HG02610 (cell line): ENCODE measurements at regions not wholly inside any gene's neighbourhood (a gene's known extent, or its start where the extent isn't known, plus 50 kb on each side); places are given as distances from the start of the nearest gene placed in this dataset.

Experiments used
- ATAC-seq: cut with Tn5 transposase; IDR thresholded peaks from one replicate; pipeline ENCODE4 v1.9.1; 2021; ENCODE audit warnings: mild to moderate bottlenecking, moderate library complexity; ENCODE audit not compliant: unreplicated experiment

DNA sequence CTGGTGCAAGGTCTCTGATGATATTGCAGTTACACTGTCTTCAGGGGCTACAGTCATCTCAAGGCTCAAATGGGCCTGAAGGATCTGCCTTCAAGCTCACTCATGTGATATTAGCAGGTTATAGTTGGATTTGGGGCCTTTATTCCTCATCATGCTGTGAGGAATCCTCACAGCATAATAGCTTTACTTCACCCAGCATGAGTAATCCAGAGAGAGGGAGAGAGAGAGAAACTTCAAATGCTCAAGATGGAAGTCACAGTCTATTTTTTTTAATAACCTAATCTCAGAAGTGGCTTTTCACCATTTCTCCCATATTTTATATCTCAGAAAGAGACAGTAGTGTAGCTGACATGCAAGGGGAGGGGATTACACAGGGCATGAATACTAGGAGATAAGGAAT is 658.7 kb downstream of the EPHA4 start:
- no peak for ATAC-seq

DNA sequence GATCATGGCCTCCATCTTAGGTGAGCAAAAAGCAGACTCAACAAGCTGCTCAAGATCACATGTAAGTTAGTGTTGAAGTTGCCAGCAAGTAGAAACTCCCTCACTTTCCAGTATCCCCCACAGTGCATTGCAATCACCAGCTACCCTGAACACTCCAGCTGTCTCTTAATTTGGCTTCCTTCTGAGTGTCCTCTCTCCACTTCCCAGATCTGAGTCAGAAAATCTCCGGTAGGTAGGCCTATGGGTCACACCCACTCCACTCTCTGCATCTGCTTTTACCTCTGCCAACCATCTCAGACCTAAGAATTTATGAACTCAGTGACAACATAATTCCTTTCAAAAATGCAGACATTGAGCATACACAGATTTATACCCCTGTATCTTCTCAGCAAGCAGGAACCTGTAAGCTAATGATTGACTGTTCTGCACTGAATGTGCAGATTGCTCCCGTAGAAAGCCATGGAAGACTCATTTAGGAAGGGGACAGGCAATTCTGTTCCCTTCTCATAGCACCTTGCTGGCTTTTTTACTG is 656.9 kb downstream of the EPHA4 start:
- no peak for ATAC-seq

DNA sequence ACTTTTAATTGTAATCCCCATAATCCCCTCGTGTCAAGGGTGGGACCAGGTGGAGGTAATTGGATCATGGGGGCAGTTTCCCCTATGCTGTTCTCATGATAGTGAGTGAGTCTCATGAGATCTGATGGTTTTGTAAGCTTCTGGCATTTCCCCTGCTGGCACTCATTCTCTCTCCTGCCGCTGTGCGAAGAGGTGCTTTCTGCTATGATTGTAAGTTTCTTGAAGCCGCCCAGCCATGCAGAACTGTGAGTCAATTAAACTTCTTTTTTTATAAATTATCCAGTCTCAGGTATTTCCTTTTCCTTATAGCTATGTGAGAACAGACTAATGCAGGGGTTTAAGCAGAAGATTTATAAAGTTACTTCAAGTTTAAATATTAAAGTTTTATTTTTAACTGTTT is 655.2 kb downstream of the EPHA4 start:
- ATAC-seq: no peak

DNA sequence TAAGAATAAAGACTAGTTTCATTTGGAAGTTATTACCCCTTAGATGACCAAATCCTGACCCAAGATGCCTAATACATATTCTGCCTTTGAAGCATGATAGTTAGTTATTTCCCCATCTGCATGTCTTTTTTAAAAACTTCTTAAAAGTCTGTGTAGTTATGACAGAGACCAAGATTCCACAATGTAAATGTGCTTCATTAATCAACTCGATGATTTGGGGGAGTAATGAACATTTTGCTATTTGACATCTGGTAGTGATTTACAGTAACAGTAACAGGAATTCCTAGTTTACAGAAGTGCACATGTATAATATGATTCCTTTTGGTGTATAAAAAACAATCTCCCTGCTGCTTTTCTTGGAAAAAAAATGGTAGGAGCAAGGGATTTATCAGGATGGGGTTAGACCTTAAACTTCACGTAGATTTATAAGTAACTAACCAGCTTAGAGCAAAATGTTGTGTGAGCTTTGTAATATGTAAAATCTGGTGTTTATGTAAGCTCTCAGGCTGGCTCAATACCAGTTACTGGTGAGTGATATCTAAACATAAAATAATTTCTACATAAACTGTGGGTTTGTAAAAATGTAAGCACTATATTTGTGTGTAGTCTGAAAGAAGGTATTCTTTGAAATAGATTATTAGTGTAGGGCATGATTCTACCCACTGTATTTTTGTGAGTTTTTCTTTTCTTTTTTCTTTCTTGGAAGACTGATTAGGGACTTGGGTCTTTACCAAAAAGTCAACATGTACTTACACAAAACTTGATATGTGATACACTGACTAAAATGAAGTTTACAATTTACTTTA is 641.6 kb downstream of the EPHA4 start:
- ATAC-seq: no peak

DNA sequence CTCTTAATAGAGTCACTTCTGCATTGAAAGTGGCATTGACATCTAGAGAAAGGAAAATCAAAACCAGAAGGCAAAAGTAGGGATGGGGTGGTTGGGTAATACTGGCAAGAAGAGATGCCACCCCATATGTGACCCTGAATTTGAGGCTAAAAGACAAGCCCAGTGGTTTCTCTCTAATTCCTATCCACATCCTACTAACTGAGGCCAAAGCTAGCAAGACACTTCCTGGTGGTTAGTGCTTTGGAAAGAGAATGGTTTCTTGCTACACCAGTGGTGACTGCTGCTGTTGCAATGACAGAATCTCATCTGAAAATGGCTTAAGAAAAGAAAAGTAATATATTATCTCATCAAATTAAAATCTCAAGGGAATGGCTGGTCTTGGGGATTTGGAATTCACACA is 640.6 kb downstream of the EPHA4 start:
- no peak for ATAC-seq

DNA sequence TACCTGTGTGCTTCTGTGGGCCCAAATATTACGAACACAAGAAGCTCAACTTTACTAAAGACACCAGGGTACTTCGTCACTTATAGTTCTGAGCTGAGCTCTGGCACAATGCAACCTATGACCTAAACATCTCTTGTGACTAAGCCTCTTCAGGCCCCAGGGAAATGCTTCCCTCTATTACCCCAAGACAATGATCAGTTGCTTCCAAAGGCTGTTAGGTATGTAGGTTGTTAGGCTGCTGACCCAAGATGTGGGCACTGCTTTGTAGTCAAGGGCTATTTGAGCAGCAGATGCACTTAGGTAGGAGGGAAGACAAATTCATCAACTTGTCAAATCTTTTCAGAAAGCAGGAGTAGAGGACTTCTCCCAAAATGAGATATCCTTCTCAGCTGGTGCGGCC is 640.1 kb downstream of the EPHA4 start:
- ATAC-seq: no peak

DNA sequence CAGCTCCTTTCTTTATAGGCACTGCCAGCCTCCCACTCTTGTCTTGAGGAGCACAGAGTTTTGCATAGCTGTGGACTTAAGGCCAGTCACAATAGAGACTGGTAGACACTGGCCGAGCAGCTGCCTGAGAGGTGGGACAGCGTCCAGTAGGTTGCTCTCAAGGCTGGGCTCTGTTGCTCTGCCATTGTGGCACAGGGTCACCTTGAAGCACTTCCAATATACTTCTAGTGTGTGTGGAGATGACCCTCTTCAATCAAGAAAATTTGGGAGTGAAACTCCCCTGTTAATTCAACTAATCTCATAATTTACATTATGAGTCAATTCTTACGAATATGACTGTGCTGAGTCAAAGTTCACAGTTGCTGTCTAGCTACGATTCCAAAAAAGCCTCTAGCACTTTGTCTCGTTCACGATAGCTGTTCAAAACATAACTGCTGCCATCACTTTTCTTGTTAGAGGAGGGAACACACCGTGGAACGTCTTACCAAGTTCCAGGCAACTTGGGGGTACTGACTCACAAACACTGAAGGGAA is 636.2 kb downstream of the EPHA4 start:
- peak; percentile 92 for ATAC-seq

DNA sequence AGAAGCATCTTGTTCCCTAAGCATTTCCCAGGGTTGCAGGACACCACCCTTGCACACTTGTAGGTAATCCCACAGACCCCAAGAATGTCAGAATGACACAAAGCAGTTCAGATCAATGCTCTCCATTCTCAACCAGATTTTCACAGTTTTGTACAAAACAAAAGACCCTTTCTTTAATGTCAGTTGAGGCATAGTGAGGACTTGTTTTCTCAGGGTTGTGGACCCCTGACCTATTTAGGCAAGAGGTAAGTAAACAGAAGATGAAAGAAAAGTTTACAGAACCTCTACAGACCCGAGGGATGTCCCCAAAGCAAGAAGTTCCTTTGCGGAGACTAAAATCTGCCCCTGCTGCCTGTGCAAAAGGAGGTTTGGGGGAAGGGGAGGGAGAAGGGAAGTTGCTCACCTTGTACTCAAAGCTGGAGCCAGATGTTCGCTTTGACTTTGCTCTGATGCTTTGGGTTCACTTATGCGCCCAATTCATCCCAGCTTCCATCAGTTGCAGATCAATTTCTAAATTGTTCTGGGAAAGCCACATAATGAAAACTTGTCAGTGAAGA is 635.4 kb downstream of the EPHA4 start:
- no peak for ATAC-seq

DNA sequence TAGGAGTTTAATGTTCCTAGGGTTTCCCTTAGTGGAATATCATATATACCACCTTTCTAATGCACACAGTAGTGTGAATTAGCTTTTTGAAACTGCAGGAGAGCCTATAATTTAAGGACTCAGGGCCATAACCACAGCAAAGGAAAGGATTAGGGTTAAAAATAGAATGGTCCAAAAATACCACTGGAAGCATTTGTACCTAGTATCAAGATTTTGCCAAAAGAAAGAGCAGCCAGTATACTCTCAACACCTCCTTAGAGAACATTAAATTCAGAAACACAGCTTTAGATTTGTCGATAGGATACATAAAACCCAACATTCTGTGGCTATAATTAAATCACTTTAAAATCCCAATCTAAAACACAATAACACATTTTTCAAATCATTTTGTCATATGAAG is 634.9 kb downstream of the EPHA4 start:
- ATAC-seq: no peak

DNA sequence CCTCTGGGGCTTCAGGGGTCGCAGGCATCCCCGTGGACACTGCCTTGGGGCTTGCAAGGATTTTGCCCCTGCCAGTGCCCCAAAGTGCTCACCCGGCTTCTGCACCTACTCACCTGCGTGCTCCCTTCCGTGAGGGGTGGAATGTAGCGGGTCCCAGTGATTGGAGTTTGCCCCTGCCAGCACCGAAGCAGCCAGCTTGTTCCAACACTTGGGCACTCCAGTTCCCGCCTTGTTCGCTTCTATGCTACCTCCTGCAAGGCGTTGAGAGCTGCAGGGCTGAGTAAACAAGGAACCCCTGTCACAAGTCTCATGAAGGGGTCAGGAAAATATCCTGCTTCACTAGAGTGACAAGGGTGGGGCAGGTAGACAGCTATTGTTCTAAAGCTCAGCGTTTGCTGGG is 631.5 kb downstream of the EPHA4 start:
- ATAC-seq: no peak

DNA sequence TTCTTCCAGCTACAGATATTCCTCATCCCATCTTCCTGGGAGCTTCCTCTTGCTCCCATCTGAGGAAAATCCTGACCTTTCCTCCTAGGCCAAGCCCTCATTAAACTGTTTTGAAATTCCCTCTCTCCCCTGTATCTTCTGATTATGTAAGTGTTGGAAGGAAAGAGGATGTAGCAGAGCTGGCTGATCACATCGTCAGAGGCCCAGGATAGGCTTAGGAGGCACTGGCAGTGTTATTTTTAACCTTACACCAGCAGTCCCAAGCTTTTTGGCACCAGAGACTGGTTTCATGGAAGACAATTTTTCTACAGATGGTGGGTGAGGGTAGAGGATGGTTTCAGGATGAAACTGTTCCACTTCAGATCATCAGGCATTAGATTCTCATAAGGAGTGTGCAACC is 630.4 kb downstream of the EPHA4 start:
- no peak for ATAC-seq

DNA sequence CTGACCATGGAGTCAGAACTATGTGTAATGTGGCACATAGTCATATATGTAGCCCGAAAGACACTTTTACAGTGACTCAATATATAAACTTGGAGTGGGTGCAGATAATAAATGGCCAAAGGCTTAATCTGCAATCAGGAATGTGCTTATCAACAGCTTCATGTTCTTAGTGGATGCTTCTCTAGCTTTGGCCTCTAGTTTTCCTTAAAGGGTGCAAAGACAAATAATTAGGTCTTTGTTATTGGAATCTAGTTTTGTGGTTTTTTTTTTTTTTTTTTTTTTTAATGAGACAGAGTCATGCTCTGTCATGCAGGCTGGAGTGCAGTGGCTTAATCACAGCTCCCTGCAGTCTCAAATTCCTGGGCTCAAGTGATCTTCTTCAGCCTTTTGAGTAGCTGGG is 625.6 kb downstream of the EPHA4 start:
- no peak for ATAC-seq

DNA sequence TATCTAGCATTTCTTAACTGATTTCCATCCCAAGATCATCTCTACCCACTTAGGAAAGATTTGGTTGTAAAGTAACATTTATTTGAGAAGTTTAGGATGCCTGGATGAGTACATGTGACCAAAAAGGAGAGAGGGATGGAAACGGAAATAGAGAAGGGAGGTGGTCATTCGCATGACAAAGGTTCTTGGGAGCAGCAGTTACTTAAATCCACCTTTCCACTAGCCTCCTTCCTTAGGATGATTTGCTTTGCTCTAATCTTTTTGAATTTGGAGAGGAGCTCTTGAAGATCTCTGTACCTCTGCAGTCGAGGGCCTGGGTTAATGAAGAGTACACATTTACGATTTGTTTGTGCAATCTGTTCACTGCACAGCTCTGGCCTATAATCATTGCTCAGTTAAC is 623.5 kb downstream of the EPHA4 start:
- no peak for ATAC-seq

DNA sequence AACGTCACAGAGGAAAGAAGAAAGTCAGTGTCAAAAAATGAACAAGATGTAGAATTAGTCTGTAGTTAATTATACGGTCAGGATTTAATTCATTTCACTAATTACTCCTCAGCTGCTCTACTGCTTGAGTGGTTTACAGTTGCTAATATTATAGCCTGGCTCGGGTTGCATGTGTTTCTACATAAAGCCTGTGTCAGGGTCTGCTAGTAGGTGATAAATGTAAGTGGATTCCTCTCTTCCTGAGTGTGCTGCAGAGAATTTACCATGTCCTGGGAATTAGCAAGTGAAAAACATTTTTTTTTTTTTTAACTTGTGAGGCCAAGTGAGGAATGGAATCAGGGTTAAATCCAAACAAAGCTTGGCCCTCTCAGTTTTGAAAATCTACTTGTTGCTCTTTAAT is 622.6 kb downstream of the EPHA4 start:
- ATAC-seq: no peak

DNA sequence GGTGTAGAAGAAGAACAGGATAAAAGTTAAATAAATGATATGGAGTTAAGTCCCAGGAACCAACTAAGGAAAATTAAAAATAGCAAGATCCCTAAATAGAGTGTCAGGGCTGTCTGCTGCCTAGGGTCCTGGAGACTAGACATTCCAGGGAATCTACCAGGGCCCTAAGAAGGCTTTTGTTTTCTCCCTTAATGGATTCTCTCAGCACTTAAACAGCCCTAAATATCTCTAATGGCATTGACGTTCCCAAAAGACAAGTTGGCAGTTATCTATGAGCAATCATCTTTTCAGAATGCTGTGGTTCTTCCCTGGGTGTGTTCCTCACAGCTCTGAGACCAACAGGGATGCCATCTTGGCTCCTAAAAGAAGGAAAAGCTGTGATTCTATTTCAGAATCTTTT is 616.3 kb downstream of the EPHA4 start:
- ATAC-seq: no peak

DNA sequence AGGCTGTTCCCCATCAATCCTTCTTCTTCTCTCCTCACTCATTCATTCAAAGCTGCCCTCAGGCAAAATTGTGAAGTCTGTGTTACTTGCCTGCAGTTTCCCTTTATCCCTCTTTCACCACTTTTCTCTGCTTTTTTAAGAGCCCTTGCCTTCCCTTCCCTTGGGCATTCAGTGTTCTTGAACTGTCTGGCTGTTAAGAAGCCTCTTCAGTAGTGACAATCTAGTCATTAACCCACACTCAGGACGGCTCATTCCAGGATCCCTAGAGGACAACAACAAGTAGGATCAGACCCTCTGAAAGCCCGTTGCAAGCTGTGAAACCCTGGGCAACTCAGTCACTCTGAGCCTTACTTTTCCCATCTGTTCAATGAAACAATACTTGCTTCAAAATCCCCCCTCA is 615.7 kb downstream of the EPHA4 start:
- ATAC-seq: no peak

DNA sequence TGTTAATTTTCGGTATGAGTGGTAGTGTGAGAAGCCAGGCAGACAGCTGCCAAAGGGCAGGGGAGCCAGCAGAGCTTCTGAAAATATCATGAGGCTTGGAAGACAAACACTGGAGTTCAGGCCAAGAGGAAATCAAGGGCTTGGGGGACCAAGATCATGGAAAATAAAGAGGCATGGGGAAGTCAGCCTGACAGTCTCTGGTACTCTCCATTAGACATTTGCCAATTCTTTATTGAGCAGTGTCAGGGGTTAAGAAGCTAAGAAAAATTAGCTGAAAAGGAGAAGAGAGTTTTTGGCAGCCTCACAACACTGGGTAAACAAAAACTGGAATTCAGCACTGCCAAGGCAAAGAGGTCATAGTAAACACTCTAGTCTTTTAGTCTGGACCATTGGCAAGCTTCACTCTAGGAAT is 612.7 kb downstream of the EPHA4 start:
- no peak for ATAC-seq

DNA sequence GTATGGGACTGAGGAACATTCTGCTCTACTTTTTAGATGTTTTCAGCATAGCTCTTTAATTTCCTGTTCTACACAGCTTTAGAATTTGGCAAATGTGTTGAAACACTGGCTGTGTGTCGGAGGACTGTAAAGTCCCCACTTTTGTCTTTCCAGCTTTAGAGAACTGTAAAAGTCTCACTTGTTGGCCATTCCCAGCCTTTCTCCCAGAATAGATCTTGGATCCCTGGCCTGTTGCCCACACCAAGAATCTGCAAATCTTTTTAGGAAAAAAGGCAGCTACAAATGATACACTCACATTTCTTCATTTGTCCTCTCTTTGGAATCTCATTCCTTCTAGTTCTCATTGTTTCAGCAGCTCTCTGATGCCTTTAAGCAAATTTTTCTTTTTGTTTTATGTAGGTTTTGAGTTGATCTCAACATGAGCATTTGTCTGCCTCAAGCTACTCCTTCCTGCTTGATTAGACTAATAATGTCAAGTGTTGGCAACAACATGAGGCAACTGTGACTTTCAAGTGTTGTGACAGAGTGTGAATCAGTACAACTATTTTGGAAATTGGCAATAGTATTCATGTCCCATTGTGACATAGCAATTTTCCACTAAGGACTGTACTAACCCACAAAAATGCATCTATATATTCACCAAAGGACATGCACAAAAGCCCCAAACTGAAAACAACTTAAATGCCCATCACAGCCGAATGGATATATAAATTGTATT is 610.8 kb downstream of the EPHA4 start:
- no peak for ATAC-seq

DNA sequence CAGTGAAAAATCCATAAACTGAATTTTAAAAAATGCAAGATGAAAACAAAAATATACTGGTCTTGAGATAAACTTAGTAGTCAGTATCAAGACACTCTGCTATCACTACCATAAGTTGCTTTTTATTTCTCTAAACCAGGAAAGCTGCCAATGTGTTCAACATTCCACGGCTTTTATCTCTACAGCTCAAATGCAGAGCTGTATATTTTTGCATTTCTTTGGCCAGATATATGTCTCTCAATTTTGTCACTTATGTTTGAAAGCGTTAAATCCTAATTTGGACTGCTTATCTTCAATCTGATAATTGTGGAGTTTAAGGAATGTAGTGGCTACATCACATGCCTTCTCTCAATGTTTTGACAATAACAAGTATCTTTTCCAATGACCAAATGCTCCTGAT is 609.5 kb downstream of the EPHA4 start:
- no peak for ATAC-seq

DNA sequence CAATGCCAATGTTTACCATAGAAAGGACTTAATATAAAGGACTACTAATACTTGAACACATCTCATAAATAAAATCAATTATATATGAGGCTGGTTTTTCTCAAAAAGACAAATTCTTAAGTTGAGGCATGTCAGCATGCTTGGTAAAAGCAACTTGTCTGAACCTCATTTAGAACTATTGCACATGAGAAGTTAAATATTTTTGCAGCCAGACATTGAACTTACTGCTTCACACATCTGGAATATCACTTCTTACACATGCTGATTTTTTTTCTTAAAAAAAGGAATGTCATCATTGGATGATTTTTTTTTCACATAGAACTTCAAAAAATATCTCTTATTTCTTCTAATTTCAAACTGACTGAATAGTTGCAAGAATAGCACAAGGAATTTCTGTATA is 609.0 kb downstream of the EPHA4 start:
- ATAC-seq: no peak

DNA sequence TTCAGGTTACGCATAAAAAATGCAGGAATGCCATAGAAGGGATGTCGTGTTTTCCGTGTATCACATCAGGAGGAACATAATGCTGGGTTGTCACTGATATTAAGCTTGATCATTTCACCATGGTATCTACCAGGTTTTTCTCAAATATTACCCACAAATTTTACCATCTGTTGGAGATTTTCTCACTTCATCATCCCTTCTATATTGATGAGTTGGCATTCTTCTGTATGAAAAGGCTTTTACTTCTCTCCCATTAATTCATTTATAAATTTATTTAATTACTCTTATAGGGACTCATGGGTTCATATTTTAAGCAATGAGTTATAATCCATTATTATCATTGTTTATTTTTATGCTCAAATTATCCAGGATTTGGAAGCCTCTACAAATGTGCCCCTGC is 608.2 kb downstream of the EPHA4 start:
- ATAC-seq: no peak

DNA sequence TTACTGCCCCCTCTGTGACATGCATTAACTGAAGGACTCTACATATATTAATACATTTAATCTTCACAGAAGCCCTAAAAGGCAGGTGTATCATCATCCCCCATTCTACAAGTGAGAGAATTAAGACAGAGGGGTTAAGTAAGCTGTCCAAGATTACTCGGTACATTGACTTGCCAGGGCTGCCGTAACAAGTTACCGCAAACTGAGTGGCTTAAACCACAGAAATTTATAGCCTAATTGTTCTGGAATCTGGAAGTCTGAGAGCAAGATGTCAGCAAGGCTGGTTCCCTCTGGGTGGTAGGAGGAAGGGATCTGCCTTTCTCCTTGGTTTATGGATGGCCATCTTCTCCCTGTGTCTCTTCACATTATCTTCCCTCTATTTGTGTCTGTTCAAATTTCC is 605.5 kb downstream of the EPHA4 start:
- no peak for ATAC-seq
